ENCODE measurements at regions not wholly inside any gene's neighbourhood (a gene's known extent, or its start where the extent isn't known, plus 50 kb on each side); places are given as distances from the start of the nearest gene placed in this dataset.

DNA sequence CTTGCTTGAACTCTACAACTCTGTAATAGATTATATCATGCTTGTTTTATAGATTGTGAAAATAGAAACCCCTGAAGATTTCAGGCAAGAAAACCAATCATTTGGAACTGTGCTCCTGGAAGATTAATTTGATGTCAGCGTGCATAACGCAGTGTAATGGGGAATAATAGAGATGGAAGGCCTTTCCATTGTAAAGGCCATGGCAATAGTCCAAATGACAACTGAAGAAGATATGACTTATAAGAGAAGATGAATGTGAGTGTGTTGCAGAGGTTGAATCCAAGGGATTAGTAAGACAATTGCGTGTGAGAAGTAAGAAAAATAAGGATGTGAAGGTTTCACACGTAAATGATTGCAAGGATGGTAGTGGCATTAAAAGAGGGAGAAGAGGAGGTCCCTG, 285.0 kb downstream of the DUSP10 start:
- Histone ChIP-seq H3K9ac (ENCODE audit: low read length) (no peak overlapping the region), H3K27me3 (ENCODE audit: insufficient read depth, low read depth, low read length) (no peaks in the 10 kb centered on the region), H3K4me3 (ENCODE audit: low read length) (no peak overlapping the region), H3K79me2 (replicated peaks; ENCODE audit: insufficient read depth, low read length) (no peaks in the 10 kb centered on the region), H3F3A (ENCODE audit: insufficient read depth, low read length, poor library complexity, severe bottlenecking) (no peaks in the 10 kb centered on the region), H2AFZ (ENCODE audit: low read depth, low read length) (no peak overlapping the region), H3K4me2 (ENCODE audit: low read length) (no peak overlapping the region), H3K36me3 (ENCODE audit: insufficient read depth, low read length) (no peaks in the 10 kb centered on the region), H3K27ac (ENCODE audit: low read length) (no peak overlapping the region), H3K9me3 (ENCODE audit: low read length) (no peaks in the 10 kb centered on the region), H3K9me2 (ENCODE audit: insufficient read depth, low read length) (no peaks in the 10 kb centered on the region), H4K20me1 (ENCODE audit: insufficient read depth) (no peaks in the 10 kb centered on the region)
- TF ChIP-seq SMC3 (conservative IDR thresholded peaks at IDR 0.05; ENCODE audit: poor library complexity): no peak
- TF ChIP-seq, protein P1, sequence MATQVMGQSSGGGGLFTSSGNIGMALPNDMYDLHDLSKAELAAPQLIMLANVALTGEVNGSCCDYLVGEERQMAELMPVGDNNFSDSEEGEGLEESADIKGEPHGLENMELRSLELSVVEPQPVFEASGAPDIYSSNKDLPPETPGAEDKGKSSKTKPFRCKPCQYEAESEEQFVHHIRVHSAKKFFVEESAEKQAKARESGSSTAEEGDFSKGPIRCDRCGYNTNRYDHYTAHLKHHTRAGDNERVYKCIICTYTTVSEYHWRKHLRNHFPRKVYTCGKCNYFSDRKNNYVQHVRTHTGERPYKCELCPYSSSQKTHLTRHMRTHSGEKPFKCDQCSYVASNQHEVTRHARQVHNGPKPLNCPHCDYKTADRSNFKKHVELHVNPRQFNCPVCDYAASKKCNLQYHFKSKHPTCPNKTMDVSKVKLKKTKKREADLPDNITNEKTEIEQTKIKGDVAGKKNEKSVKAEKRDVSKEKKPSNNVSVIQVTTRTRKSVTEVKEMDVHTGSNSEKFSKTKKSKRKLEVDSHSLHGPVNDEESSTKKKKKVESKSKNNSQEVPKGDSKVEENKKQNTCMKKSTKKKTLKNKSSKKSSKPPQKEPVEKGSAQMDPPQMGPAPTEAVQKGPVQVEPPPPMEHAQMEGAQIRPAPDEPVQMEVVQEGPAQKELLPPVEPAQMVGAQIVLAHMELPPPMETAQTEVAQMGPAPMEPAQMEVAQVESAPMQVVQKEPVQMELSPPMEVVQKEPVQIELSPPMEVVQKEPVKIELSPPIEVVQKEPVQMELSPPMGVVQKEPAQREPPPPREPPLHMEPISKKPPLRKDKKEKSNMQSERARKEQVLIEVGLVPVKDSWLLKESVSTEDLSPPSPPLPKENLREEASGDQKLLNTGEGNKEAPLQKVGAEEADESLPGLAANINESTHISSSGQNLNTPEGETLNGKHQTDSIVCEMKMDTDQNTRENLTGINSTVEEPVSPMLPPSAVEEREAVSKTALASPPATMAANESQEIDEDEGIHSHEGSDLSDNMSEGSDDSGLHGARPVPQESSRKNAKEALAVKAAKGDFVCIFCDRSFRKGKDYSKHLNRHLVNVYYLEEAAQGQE (IDR thresholded peaks at IDR 0.05; ENCODE audit: borderline replicate concordance): no peak
- TF ChIP-seq RAD21 (conservative IDR thresholded peaks at IDR 0.05): no peak
- no peak for TF ChIP-seq MXI1 (conservative IDR thresholded peaks at IDR 0.05; ENCODE audit: poor library complexity, severe bottlenecking)
- TF ChIP-seq, protein P2, sequence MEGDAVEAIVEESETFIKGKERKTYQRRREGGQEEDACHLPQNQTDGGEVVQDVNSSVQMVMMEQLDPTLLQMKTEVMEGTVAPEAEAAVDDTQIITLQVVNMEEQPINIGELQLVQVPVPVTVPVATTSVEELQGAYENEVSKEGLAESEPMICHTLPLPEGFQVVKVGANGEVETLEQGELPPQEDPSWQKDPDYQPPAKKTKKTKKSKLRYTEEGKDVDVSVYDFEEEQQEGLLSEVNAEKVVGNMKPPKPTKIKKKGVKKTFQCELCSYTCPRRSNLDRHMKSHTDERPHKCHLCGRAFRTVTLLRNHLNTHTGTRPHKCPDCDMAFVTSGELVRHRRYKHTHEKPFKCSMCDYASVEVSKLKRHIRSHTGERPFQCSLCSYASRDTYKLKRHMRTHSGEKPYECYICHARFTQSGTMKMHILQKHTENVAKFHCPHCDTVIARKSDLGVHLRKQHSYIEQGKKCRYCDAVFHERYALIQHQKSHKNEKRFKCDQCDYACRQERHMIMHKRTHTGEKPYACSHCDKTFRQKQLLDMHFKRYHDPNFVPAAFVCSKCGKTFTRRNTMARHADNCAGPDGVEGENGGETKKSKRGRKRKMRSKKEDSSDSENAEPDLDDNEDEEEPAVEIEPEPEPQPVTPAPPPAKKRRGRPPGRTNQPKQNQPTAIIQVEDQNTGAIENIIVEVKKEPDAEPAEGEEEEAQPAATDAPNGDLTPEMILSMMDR (IDR thresholded peaks at IDR 0.05; ENCODE audit: poor library complexity, severe bottlenecking): no peak
- no peak for TF ChIP-seq TAF1 (IDR thresholded peaks at IDR 0.05; ENCODE audit: low read depth)
- TF ChIP-seq EZH2 (IDR thresholded peaks at IDR 0.05; ENCODE audit: borderline replicate concordance, insufficient read depth, low read length, poor library complexity, severe bottlenecking): no peak
- TF ChIP-seq EP300 (conservative IDR thresholded peaks at IDR 0.05; ENCODE audit: poor library complexity, severe bottlenecking): no peak

DNA sequence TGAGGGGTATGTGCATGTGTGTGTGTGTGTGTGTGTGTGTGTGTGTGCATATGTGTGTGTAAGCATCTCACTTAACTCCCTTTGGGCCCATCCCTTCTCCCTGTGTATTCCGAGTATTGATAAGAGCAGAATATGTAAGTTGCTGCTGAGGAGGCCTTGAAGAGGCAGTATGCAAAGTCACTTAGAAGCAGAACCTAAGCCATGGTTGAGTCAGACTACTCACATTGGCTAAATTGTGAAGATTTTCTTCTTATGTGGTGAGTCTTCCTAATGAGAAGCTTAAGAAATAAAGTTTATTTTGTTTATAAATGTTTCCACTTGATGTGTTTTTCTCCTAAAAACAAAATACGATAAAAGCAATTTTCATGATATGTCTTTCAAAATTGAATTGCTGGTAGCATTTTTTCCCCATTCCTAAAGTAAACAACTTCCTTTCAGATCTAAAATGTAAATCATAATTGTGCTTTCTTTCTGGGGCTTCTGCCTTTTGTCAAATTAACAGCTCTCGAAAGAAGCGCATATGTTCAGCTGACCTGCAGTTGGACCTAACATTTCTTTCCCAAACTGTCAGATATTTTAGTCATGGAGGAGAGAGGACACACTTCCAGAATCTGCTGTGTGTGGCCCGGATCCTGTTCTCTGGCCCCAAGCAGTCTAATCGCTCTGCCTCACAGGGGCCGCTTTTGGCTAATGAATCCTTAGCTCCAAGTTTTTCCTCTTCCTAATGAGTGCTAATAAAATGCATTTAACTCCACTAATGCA, 284.0 kb downstream of the DUSP10 start:
- no peak overlapping the region for H2AFZ ChIP-seq (ENCODE audit: low read depth, low read length)
- no peaks in the 10 kb centered on the region for H3K36me3 ChIP-seq (ENCODE audit: insufficient read depth, low read length)
- no peak overlapping the region for H3K4me3 ChIP-seq (ENCODE audit: low read length)

More for the DNA sequence above, 284.0 kb downstream of the DUSP10 start:
- Histone ChIP-seq H3K9me2 (ENCODE audit: insufficient read depth, low read length) (no peaks in the 10 kb centered on the region), H3K9ac (ENCODE audit: low read length) (no peak overlapping the region), H3K9me3 (ENCODE audit: low read length) (no peaks in the 10 kb centered on the region), H3K27ac (ENCODE audit: low read length) (no peak overlapping the region), H3K27me3 (ENCODE audit: insufficient read depth, low read depth, low read length) (no peaks in the 10 kb centered on the region), H3F3A (ENCODE audit: insufficient read depth, low read length, poor library complexity, severe bottlenecking) (no peaks in the 10 kb centered on the region), H3K4me2 (ENCODE audit: low read length) (no peak overlapping the region), H3K79me2 (replicated peaks; ENCODE audit: insufficient read depth, low read length) (no peaks in the 10 kb centered on the region), H4K20me1 (ENCODE audit: insufficient read depth) (no peaks in the 10 kb centered on the region)
- TF ChIP-seq SMC3 (conservative IDR thresholded peaks at IDR 0.05; ENCODE audit: poor library complexity) (no peak), POLR2AphosphoS5 (IDR thresholded peaks at IDR 0.05) (no peak), TAF1 (IDR thresholded peaks at IDR 0.05; ENCODE audit: low read depth) (no peak), MXI1 (conservative IDR thresholded peaks at IDR 0.05; ENCODE audit: poor library complexity, severe bottlenecking) (no peak), RAD21 (conservative IDR thresholded peaks at IDR 0.05) (no peak), EZH2 (IDR thresholded peaks at IDR 0.05; ENCODE audit: borderline replicate concordance, insufficient read depth, low read length, poor library complexity, severe bottlenecking) (no peak), EP300 (conservative IDR thresholded peaks at IDR 0.05; ENCODE audit: poor library complexity, severe bottlenecking) (no peak)
- TF ChIP-seq, protein P2 (IDR thresholded peaks at IDR 0.05; ENCODE audit: poor library complexity, severe bottlenecking): no peak
- TF ChIP-seq, protein P1 (IDR thresholded peaks at IDR 0.05; ENCODE audit: borderline replicate concordance): no peak
